ENCODE measurements at regions not wholly inside any gene's neighbourhood (a gene's known extent, or its start where the extent isn't known, plus 50 kb on each side); places are given as distances from the start of the nearest gene placed in this dataset.
"Not testable (repeated sequence)": the region's sequence is repeated elsewhere in the genome, so short reads cannot be mapped to it uniquely, and the experiment has no call there.

GRCh38 chr2:114066186-114066747 lies 176.4 kb downstream of the ACTR3 start:
- no peak for DNase-seq

GRCh38 chr2:114068438-114068837 lies 178.5 kb downstream of the ACTR3 start:
- peak; percentile 38 for DNase-seq

- DNase-seq: no peak
Observed at GRCh38 chr2:114076961-114077360, 187.1 kb downstream of the ACTR3 start.

GRCh38 chr2:114079366-114080004 lies 189.6 kb downstream of the ACTR3 start:
- DNase-seq: no peak

GRCh38 chr2:114082731-114083433 lies 193.0 kb downstream of the ACTR3 start:
- peak; percentile 10 for DNase-seq

GRCh38 chr2:114083717-114084387 lies 194.0 kb downstream of the ACTR3 start:
- no peak for DNase-seq

- DNase-seq: no peak
Observed at GRCh38 chr2:114085238-114085637, 195.3 kb downstream of the ACTR3 start.

- no peak for DNase-seq
Observed at GRCh38 chr2:114085992-114086391, 196.1 kb downstream of the ACTR3 start.

- no peak for DNase-seq
Observed at GRCh38 chr2:114089636-114090319, 199.9 kb downstream of the ACTR3 start.

- no peak for DNase-seq
Observed at GRCh38 chr2:114091010-114091409, 201.1 kb downstream of the ACTR3 start.

GRCh38 chr2:114108249-114108648 lies 218.4 kb downstream of the ACTR3 start:
- DNase-seq: no peak

GRCh38 chr2:114108824-114109416 lies 219.0 kb downstream of the ACTR3 start:
- no peak for DNase-seq

- no peak for DNase-seq
Observed at GRCh38 chr2:114111329-114111728, 221.4 kb downstream of the ACTR3 start.

- no peak for DNase-seq
Observed at GRCh38 chr2:114113518-114113917, 223.6 kb downstream of the ACTR3 start.

- no peak for DNase-seq
Observed at GRCh38 chr2:114118088-114118487, 228.2 kb downstream of the ACTR3 start.

GRCh38 chr2:114119862-114120261 lies 230.0 kb downstream of the ACTR3 start:
- DNase-seq: no peak

- peak; percentile 26 for DNase-seq
Observed at GRCh38 chr2:114122930-114123329, 233.0 kb downstream of the ACTR3 start.

GRCh38 chr2:114123925-114124324 lies 234.0 kb downstream of the ACTR3 start:
- no peak for DNase-seq

GRCh38 chr2:114127372-114127771 lies 237.5 kb downstream of the ACTR3 start:
- no peak for DNase-seq

GRCh38 chr2:114128263-114128662 lies 238.4 kb downstream of the ACTR3 start:
- no peak for DNase-seq

- DNase-seq: no peak
Observed at GRCh38 chr2:114128725-114129124, 238.8 kb downstream of the ACTR3 start.

- not testable (repeated sequence) for DNase-seq
Observed at GRCh38 chr2:114132050-114132449, 242.2 kb downstream of the ACTR3 start.
